IMR-90 (cell line): ENCODE measurements at regions not wholly inside any gene's neighbourhood (a gene's known extent, or its start where the extent isn't known, plus 50 kb on each side); places are given as distances from the start of the nearest gene placed in this dataset.

Experiments
- ATAC-seq: fragments of 200-7000 bp; cut with Tn5 transposase; 2 replicates; pipeline ENCODE4 v1.9.1; 2020; ENCODE audit warnings: low read depth, mild to moderate bottlenecking, moderate library complexity
- BruUV-seq: library from RNA; stranded (reverse); fragments of 400-500 nt; replicated peaks from 2 replicates; lab custom pipeline; 2021; lab: Mats Ljungman, UMichigan
- CTCF ChIA-PET: fragments of 300-600 bp; formaldehyde crosslinking; extraction: SDS; loops from one replicate; lab custom pipeline; 2021; ENCODE audit warnings: antibody characterized with exemption; lab: Yijun Ruan, JAX
- POLR2A ChIA-PET: fragments of 300-600 bp; sonication (Branson Sonifier 250); formaldehyde crosslinking; loops from one replicate; lab custom pipeline; 2022; ENCODE audit warnings: antibody characterized with exemption; ENCODE audit not compliant: unreplicated experiment; lab: Charles Lee
- DNase-seq: peaks from one replicate; pipeline ENCODE4 v3.0.0; 2013
- H2AFZ ChIP-seq: replicated peaks from 2 replicates; pipeline ENCODE3; 2013; ENCODE audit warnings: low read length, mild to moderate bottlenecking; ENCODE audit not compliant: poor library complexity
- H2AK5ac ChIP-seq: 2 replicates; pipeline ENCODE4 v1.6.1; 2013; ENCODE audit warnings: low read depth, low read length, inconsistent platforms
- H2AK9ac ChIP-seq: replicated peaks from 2 replicates; pipeline ENCODE3; 2013; ENCODE audit warnings: mild to moderate bottlenecking, low read depth, low read length, moderate library complexity; ENCODE audit not compliant: poor library complexity
- H2BK120ac ChIP-seq: 2 replicates; pipeline ENCODE4 v1.6.1; 2013; ENCODE audit warnings: low read depth, low read length, inconsistent platforms
- H2BK15ac ChIP-seq: 3 replicates; pipeline ENCODE4 v1.6.1; 2013; ENCODE audit warnings: low read depth, low read length, inconsistent platforms
- H2BK20ac ChIP-seq: 2 replicates; pipeline ENCODE4 v1.6.1; 2013; ENCODE audit warnings: low read depth, mild to moderate bottlenecking, inconsistent platforms, low read length, moderate library complexity
- H2BK5ac ChIP-seq: 2 replicates; pipeline ENCODE4 v1.6.1; 2013; ENCODE audit warnings: mild to moderate bottlenecking, low read depth, low read length, inconsistent platforms; ENCODE audit not compliant: poor library complexity, severe bottlenecking
- H3K14ac ChIP-seq: replicated peaks from 2 replicates; pipeline ENCODE4 v1.6.1; 2013; ENCODE audit warnings: low read depth, low read length, inconsistent platforms
- H3K18ac ChIP-seq: 2 replicates; pipeline ENCODE4 v1.6.1; 2013; ENCODE audit warnings: low read depth, low read length, control low read depth
- H3K23ac ChIP-seq: 2 replicates; pipeline ENCODE4 v1.6.1; 2013; ENCODE audit warnings: low read depth, low read length, inconsistent platforms
- H3K27ac ChIP-seq: 2 replicates; pipeline ENCODE4 v1.5.1; 2013; ENCODE audit warnings: mild to moderate bottlenecking, control low read depth, low read length; ENCODE audit not compliant: insufficient read depth
- H3K27me3 ChIP-seq: 2 replicates; pipeline ENCODE4 v1.6.1; 2013; ENCODE audit warnings: low read length; ENCODE audit not compliant: control insufficient read depth, insufficient read depth
- H3K36me3 ChIP-seq: 2 replicates; pipeline ENCODE4 v1.6.1; 2013; ENCODE audit warnings: low read length, mixed read lengths; ENCODE audit not compliant: control insufficient read depth, insufficient read depth
- H3K4ac ChIP-seq: 2 replicates; pipeline ENCODE4 v1.6.1; 2013; ENCODE audit warnings: low read depth, low read length, inconsistent platforms
- H3K4me1 ChIP-seq: 2 replicates; pipeline ENCODE4 v1.6.1; 2013; ENCODE audit warnings: low read length, mixed read lengths; ENCODE audit not compliant: control insufficient read depth, insufficient read depth
- H3K4me2 ChIP-seq: 2 replicates; pipeline ENCODE4 v1.6.1; 2013; ENCODE audit warnings: low read depth, mild to moderate bottlenecking, control low read depth, low read length, moderate library complexity
- H3K4me3 ChIP-seq: 2 replicates; pipeline ENCODE4 v1.5.1; 2013; ENCODE audit warnings: low read depth, mild to moderate bottlenecking, control low read depth, low read length, moderate library complexity; ENCODE audit not compliant: insufficient read depth
- H3K56ac ChIP-seq: 2 replicates; pipeline ENCODE4 v1.6.1; 2013; ENCODE audit warnings: low read length, inconsistent platforms; ENCODE audit not compliant: insufficient read depth; ENCODE audit errors: extremely low read depth
- H3K79me1 ChIP-seq, 2 experiments: 2 replicates each; pipeline ENCODE4 v1.6.1; 2013; ENCODE audit warnings: low read length in 2 of 2, inconsistent platforms in 1 of 2, low read depth in 1 of 2
- H3K9ac ChIP-seq: 2 replicates; pipeline ENCODE4 v1.6.1; 2013; ENCODE audit warnings: low read depth, low read length, control low read depth
- H3K9me1 ChIP-seq: 2 replicates; pipeline ENCODE4 v1.6.1; 2013; ENCODE audit warnings: low read length, inconsistent platforms; ENCODE audit not compliant: insufficient read depth
- H3K9me3 ChIP-seq: 2 replicates; pipeline ENCODE4 v1.6.1; 2013; ENCODE audit warnings: low read length; ENCODE audit not compliant: control insufficient read depth, insufficient read depth
- H4K20me1 ChIP-seq: 2 replicates; pipeline ENCODE4 v1.6.1; 2013; ENCODE audit warnings: low read length, inconsistent platforms; ENCODE audit not compliant: insufficient read depth
- H4K5ac ChIP-seq: 2 replicates; pipeline ENCODE4 v1.6.1; 2013; ENCODE audit warnings: mild to moderate bottlenecking, low read depth, low read length, control low read depth
- H4K8ac ChIP-seq, 2 experiments: 2 replicates each; pipeline ENCODE4 v1.6.1; 2013; ENCODE audit warnings: low read depth in 2 of 2, low read length in 2 of 2, control low read depth in 1 of 2, inconsistent platforms in 1 of 2
- H4K91ac ChIP-seq: 2 replicates; pipeline ENCODE4 v1.6.1; 2013; ENCODE audit warnings: low read depth, low read length, inconsistent platforms; ENCODE audit not compliant: insufficient read depth
- BHLHE40 ChIP-seq: fragments of 150-350 bp; IDR thresholded peaks from 2 replicates; pipeline ENCODE4 v1.6.1; 2016; ENCODE audit warnings: mild to moderate bottlenecking, low read depth, low read length
- CEBPB ChIP-seq: IDR thresholded peaks from 2 replicates; pipeline ENCODE4 v1.6.1; 2012; ENCODE audit warnings: low read depth, low read length, improper control_type of control experiment
- CHD1 ChIP-seq: IDR thresholded peaks from 2 replicates; pipeline ENCODE4 v1.6.1; 2012; ENCODE audit warnings: low read depth, low read length, improper control_type of control experiment
- ELK1 ChIP-seq: fragments of 150-350 bp; IDR thresholded peaks from 2 replicates; pipeline ENCODE4 v1.6.1; 2016; ENCODE audit warnings: low read depth, mild to moderate bottlenecking, low read length, moderate library complexity, borderline replicate concordance
- FOS ChIP-seq: fragments of 150-350 bp; IDR thresholded peaks from 2 replicates; pipeline ENCODE4 v1.6.1; 2016; ENCODE audit warnings: low read depth, low read length
- MAFK ChIP-seq: IDR thresholded peaks from 2 replicates; pipeline ENCODE4 v1.6.1; 2012; ENCODE audit warnings: low read depth, low read length, improper control_type of control experiment
- MXI1 ChIP-seq: IDR thresholded peaks from 2 replicates; pipeline ENCODE4 v1.6.1; 2012; ENCODE audit warnings: low read depth, mild to moderate bottlenecking, low read length, moderate library complexity, borderline replicate concordance
- NFE2L2 ChIP-seq: fragments of 150-350 bp; IDR thresholded peaks from 2 replicates; pipeline ENCODE4 v1.6.1; 2016; ENCODE audit warnings: low read depth, mild to moderate bottlenecking, low read length
- POLR2A ChIP-seq: IDR thresholded peaks from 2 replicates; pipeline ENCODE4 v1.6.1; 2012; ENCODE audit warnings: mild to moderate bottlenecking, low read depth, low read length
- RAD21 ChIP-seq: IDR thresholded peaks from 2 replicates; pipeline ENCODE4 v1.6.1; 2012; ENCODE audit warnings: low read length, improper control_type of control experiment
- RFX5 ChIP-seq: IDR thresholded peaks from 2 replicates; pipeline ENCODE4 v1.8.0; 2012; ENCODE audit warnings: low read depth, mild to moderate bottlenecking, low read length, moderate library complexity
- SMC3 ChIP-seq: fragments of 150-350 bp; IDR thresholded peaks from 2 replicates; pipeline ENCODE4 v1.6.1; 2016; ENCODE audit warnings: low read depth, mild to moderate bottlenecking, antibody characterized with exemption, low read length, moderate library complexity
- WGBS, 2 experiments: methylation state at CpG; one replicate each; pipeline versions ENCODE4 v1.1.5 to v1.1.7; 2013; ENCODE audit warnings: missing lambda C conversion rate in 2 of 2; ENCODE audit not compliant: insufficient read length in 1 of 2; ENCODE audit errors: extremely low coverage in 2 of 2; 5-methylcytosine and 5-hydroxymethylcytosine counted together
- dilution Hi-C: fragments of 300-500 bp; cut with HindIII; formaldehyde crosslinking; loops from one replicate; pipeline ENCODE4 v1.14.3; 2018; ENCODE audit warnings: low sequenced_read_pairs; ENCODE audit not compliant: unreplicated experiment
- in situ Hi-C: fragments of 300-500 bp; cut with MboI; formaldehyde crosslinking; loops from 3 replicates; pipeline ENCODE4 v1.14.3; 2019; ENCODE audit warnings: low sequenced_read_pairs, inconsistent platforms, mixed read lengths
- intact Hi-C: fragments of 100-400 bp; cut with micrococcal nuclease; formaldehyde crosslinking; loops from 2 replicates; pipeline ENCODE4 v1.10.0; 2022

GRCh38 chr12:60419986-60420385, 824.2 kb downstream of the SLC16A7 start:
- no peaks in the 10 kb centered on the region for H3K4me1 ChIP-seq
- no peak overlapping the region for H2BK120ac ChIP-seq
- BruUV-seq, result no TSS peak
- no peak for DNase-seq
- no peak overlapping the region for H3K9ac ChIP-seq
- no peak overlapping the region for H2BK15ac ChIP-seq
- no peak overlapping the region for H2BK20ac ChIP-seq
- H4K91ac ChIP-seq, result no peak overlapping the region
- H2BK5ac ChIP-seq, result no peak overlapping the region
- H2AK9ac ChIP-seq, result no peak overlapping the region
- no peak overlapping the region for H3K27ac ChIP-seq
- H3K4ac ChIP-seq, result no peak overlapping the region
- H2AK5ac ChIP-seq, result no peak overlapping the region
- in situ Hi-C loops (no loop called here), intact Hi-C loops (no loop called here), dilution Hi-C loops (no loop called here)
- no CpG with 5 or more reads among the region's 2 CpGs for WGBS, 2 experiments
- ChIA-PET POLR2A (no interaction called here), CTCF (no interaction called here)
- H3K79me1 ChIP-seq, result no peaks in the 10 kb centered on the region
- H4K8ac ChIP-seq, result no peak overlapping the region
- TF ChIP-seq MXI1, result no peak
- TF ChIP-seq POLR2A, result no peak
- no peak for TF ChIP-seq FOS
- TF ChIP-seq RAD21, result no peak
- no peak for TF ChIP-seq SMC3
- TF ChIP-seq NFE2L2, result no peak
- no peak for TF ChIP-seq CHD1
- no peak for TF ChIP-seq CEBPB
- TF ChIP-seq RFX5, result no peak
- TF ChIP-seq BHLHE40, result no peak
- TF ChIP-seq ELK1, result no peak
- no peak for TF ChIP-seq MAFK
- no peaks in the 10 kb centered on the region for H3K36me3 ChIP-seq
- no peak overlapping the region for H3K4me2 ChIP-seq
- H3K23ac ChIP-seq, result no peak overlapping the region
- ATAC-seq, result no peak
- no peak overlapping the region for H4K5ac ChIP-seq
- no peak overlapping the region for H3K18ac ChIP-seq
- H3K9me1 ChIP-seq, result no peaks in the 10 kb centered on the region
- no peak overlapping the region for H3K56ac ChIP-seq
- peaks cover 4% of the 10 kb centered on the region for H3K9me3 ChIP-seq
- no peak overlapping the region for H3K4me3 ChIP-seq
- H2AFZ ChIP-seq, result no peak overlapping the region
- no peaks in the 10 kb centered on the region for H4K20me1 ChIP-seq
- H3K27me3 ChIP-seq, result no peaks in the 10 kb centered on the region
- H3K14ac ChIP-seq, result no peak overlapping the region
